HEK293 (cell line): ENCODE measurements at regions not wholly inside any gene's neighbourhood (a gene's known extent, or its start where the extent isn't known, plus 50 kb on each side); places are given as distances from the start of the nearest gene placed in this dataset.

Experiments
- CTCF ChIP-seq: fragments of 450-650 bp; formaldehyde crosslinking; IDR thresholded peaks from 2 replicates; pipeline ENCODE4 v1.5.1; 2016; ENCODE audit warnings: missing biosample characterization, missing genetic modification characterization
- KLF9 ChIP-seq: fragments of 450-650 bp; formaldehyde crosslinking; IDR thresholded peaks from 2 replicates; pipeline ENCODE4 v1.5.1; 2016; ENCODE audit warnings: missing biosample characterization, missing genetic modification characterization, low read depth
- MEIS1 ChIP-seq: sonication (generic); formaldehyde crosslinking; IDR thresholded peaks from 2 replicates; pipeline ENCODE4 v1.8.1; 2022; ENCODE audit warnings: missing genetic modification reagents, mild to moderate bottlenecking, borderline replicate concordance
- OSR2 ChIP-seq: fragments of 450-650 bp; formaldehyde crosslinking; IDR thresholded peaks from 2 replicates; pipeline ENCODE4 v1.5.1; 2016; ENCODE audit warnings: missing biosample characterization, missing genetic modification characterization
- REPIN1 ChIP-seq: fragments of 450-650 bp; formaldehyde crosslinking; IDR thresholded peaks from 2 replicates; pipeline ENCODE4 v1.5.1; 2017; ENCODE audit warnings: missing biosample characterization, missing genetic modification characterization, low read depth
- REST ChIP-seq: fragments of 450-650 bp; formaldehyde crosslinking; IDR thresholded peaks from 2 replicates; pipeline ENCODE4 v1.5.1; 2016; ENCODE audit warnings: missing biosample characterization, missing genetic modification characterization
- SP2 ChIP-seq: fragments of 450-650 bp; formaldehyde crosslinking; IDR thresholded peaks from 2 replicates; pipeline ENCODE4 v1.5.1; 2016; ENCODE audit warnings: missing biosample characterization, missing genetic modification characterization
- ZNF121 ChIP-seq: fragments of 450-650 bp; formaldehyde crosslinking; IDR thresholded peaks from 2 replicates; pipeline ENCODE4 v1.5.1; 2016; ENCODE audit warnings: missing biosample characterization, missing genetic modification characterization
- ZNF133 ChIP-seq: fragments of 450-650 bp; formaldehyde crosslinking; IDR thresholded peaks from 2 replicates; pipeline ENCODE4 v1.5.1; 2016; ENCODE audit warnings: missing biosample characterization, missing genetic modification characterization
- ZNF423 ChIP-seq: fragments of 450-650 bp; formaldehyde crosslinking; IDR thresholded peaks from 2 replicates; pipeline ENCODE4 v1.5.1; 2016; ENCODE audit warnings: missing biosample characterization, missing genetic modification characterization
- ZNF426 ChIP-seq: fragments of 450-650 bp; formaldehyde crosslinking; IDR thresholded peaks from 2 replicates; pipeline ENCODE4 v1.5.1; 2017; ENCODE audit warnings: missing biosample characterization, missing genetic modification characterization, mild to moderate bottlenecking, inconsistent platforms, moderate library complexity
- ZNF561 ChIP-seq: fragments of 450-650 bp; IDR thresholded peaks from 2 replicates; pipeline ENCODE4 v1.5.1; 2018; ENCODE audit warnings: missing biosample characterization, missing genetic modification characterization, borderline replicate concordance
- ZNF785 ChIP-seq: fragments of 450-650 bp; formaldehyde crosslinking; IDR thresholded peaks from 2 replicates; pipeline ENCODE4 v1.5.1; 2016; ENCODE audit warnings: missing biosample characterization, missing genetic modification characterization
- ZNF792 ChIP-seq: fragments of 450-650 bp; formaldehyde crosslinking; IDR thresholded peaks from 2 replicates; pipeline ENCODE4 v1.5.1; 2016; ENCODE audit warnings: missing biosample characterization, missing genetic modification characterization

GRCh38 chr4:124435274-124435950 is 277.1 kb downstream of the ANKRD50 start:
- TF ChIP-seq REPIN1 (tag by site-specific recombination) = no peak
- no peak for TF ChIP-seq ZNF423
- TF ChIP-seq REST (tag by site-specific recombination) = no peak
- no peak for TF ChIP-seq CTCF (tag by site-specific recombination)
- TF ChIP-seq ZNF792 (tag by site-specific recombination) = no peak
- no peak for TF ChIP-seq SP2 (tag by site-specific recombination)
- TF ChIP-seq OSR2 (tag by site-specific recombination) = no peak
- TF ChIP-seq ZNF561 (tag by site-specific recombination) = no peak
- no peak for TF ChIP-seq MEIS1 (CRISPR knock-in tag)
- TF ChIP-seq ZNF426 = no peak
- TF ChIP-seq ZNF121 (tag by site-specific recombination) = no peak
- TF ChIP-seq KLF9 (tag by site-specific recombination) = no peak
- no peak for TF ChIP-seq ZNF785
- TF ChIP-seq ZNF133 (tag by site-specific recombination) = no peak
